NCI-H82 treated with DMSO at 0.1 percent for 48 hours (cell line): ENCODE measurements at regions not wholly inside any gene's neighbourhood (a gene's known extent, or its start where the extent isn't known, plus 50 kb on each side); places are given as distances from the start of the nearest gene placed in this dataset.

ENCODE experiments used
- DNase-seq: peaks from one replicate; lab custom pipeline; 2025; ENCODE audit not compliant: unreplicated experiment; lab: John Stamatoyannopoulos, UW

- no peak for DNase-seq
These were observed 231.5 kb downstream of the LOXHD1 start for GRCh38 chr18:46425511-46425910.

GRCh38 chr18:46426021-46426678 is 230.9 kb downstream of the LOXHD1 start:
- no peak for DNase-seq

GRCh38 chr18:46426679-46427047 is 230.4 kb downstream of the LOXHD1 start:
- DNase-seq: no peak
